ENCODE measurements at regions not wholly inside any gene's neighbourhood (a gene's known extent, or its start where the extent isn't known, plus 50 kb on each side); places are given as distances from the start of the nearest gene placed in this dataset.

- no peaks in the 10 kb centered on the region for H3K36me3 ChIP-seq
- no peaks in the 10 kb centered on the region for H3K4me1 ChIP-seq (ENCODE audit: low read depth)
- no peak overlapping the region for H3K4me3 ChIP-seq
- no peak overlapping the region for H3K27ac ChIP-seq
- H3K9me3 ChIP-seq (ENCODE audit: low read depth), result no peaks in the 10 kb centered on the region
- no peak for TF ChIP-seq CTCF (IDR thresholded peaks at IDR 0.05; ENCODE audit: low read depth, low read length)
- H3K27me3 ChIP-seq, result no peaks in the 10 kb centered on the region
- DNase-seq (ENCODE audit: low read depth in 1 of 2, low spot score in 1 of 2), result peak in 1 of 2 donors; percentile 86
Observed at GRCh38 chr4:128384091-128384520, 96.5 kb upstream of the PGRMC2 start.

DNA sequence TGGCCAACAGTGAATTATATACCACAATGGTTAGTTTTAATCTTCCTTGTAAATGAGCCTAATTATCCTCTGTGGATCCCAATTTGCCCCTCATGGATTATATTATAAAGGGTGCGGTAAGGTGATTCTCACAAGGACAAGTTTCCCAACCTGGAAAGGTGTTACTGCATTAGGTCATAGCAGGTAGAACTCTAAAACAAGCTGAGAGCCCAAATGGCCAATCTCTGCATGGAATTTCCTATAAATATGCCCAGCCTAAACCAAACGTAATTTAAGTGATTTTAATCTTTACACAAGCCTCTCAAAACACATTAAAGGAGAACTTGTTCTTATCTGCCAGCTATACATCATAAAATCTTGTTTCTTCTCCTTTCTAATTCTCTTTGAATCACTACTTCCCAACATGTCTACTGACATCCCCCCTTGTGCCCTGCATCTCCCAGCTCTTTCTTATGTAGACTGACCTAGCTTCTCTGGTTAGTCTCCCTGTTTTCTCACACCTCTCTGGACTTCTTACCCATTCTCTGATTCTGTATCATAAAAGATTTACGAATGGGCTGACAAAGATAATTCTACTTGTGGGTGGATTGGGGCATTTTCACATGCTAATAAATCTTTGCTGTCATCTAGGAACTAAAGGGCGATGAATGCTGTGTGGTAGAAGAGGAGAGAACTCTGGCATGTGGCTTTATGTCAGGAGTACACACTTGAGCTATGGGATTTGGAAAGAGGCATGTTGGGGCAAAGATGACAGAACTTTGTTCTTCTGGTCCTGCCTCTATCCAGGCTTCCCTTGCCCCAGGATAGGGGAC, 94.3 kb upstream of the PGRMC2 start:
- H3K27me3 ChIP-seq, result no peaks in the 10 kb centered on the region
- no peak overlapping the region for H3K4me3 ChIP-seq
- no peaks in the 10 kb centered on the region for H3K4me1 ChIP-seq (ENCODE audit: low read depth)
- H3K9me3 ChIP-seq (ENCODE audit: low read depth), result no peaks in the 10 kb centered on the region
- no peak for TF ChIP-seq CTCF (IDR thresholded peaks at IDR 0.05; ENCODE audit: low read depth, low read length)
- no peaks in the 10 kb centered on the region for H3K36me3 ChIP-seq
- no peak overlapping the region for H3K27ac ChIP-seq
- no peak for DNase-seq (ENCODE audit: low read depth in 1 of 2, low spot score in 1 of 2)

- Histone ChIP-seq H3K4me3 (no peak overlapping the region), H3K27me3 (no peaks in the 10 kb centered on the region), H3K27ac (no peak overlapping the region), H3K4me1 (ENCODE audit: low read depth) (no peaks in the 10 kb centered on the region), H3K9me3 (ENCODE audit: low read depth) (no peaks in the 10 kb centered on the region), H3K36me3 (no peaks in the 10 kb centered on the region)
- no peak for DNase-seq (ENCODE audit: low read depth in 1 of 2, low spot score in 1 of 2)
- no peak for TF ChIP-seq CTCF (IDR thresholded peaks at IDR 0.05; ENCODE audit: low read depth, low read length)
Observed at GRCh38 chr4:128380306-128380705, 92.7 kb upstream of the PGRMC2 start.

- no peaks in the 10 kb centered on the region for H3K36me3 ChIP-seq
- no peak overlapping the region for H3K4me3 ChIP-seq
- no peaks in the 10 kb centered on the region for H3K27me3 ChIP-seq
- H3K9me3 ChIP-seq (ENCODE audit: low read depth), result no peaks in the 10 kb centered on the region
- TF ChIP-seq CTCF (IDR thresholded peaks at IDR 0.05; ENCODE audit: low read depth, low read length), result peak; percentile 68
- DNase-seq (ENCODE audit: low read depth in 1 of 2, low spot score in 1 of 2), result peak; percentile 38 to 61
- H3K4me1 ChIP-seq (ENCODE audit: low read depth), result no peaks in the 10 kb centered on the region
- no peak overlapping the region for H3K27ac ChIP-seq
Observed at GRCh38 chr4:128379860-128380259, 92.2 kb upstream of the PGRMC2 start.

DNA sequence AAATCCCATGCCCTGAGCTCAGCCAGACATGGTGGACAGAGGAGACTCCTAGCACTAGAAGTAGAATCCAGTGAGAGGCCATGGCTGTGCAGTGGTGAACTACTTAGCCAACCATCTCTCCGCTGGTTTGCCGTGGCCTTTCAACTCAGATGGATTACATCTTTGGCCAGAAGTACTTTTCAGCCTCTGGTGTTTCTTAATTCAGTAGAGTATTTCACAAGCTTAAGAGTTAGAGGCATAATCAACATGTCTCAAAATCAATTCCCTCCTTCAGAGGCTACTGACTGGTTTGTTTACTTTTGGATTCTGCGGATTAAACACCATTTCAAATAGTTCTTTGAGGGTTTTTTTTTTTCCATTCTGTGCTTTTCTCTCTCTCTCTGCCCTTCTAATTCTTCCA, 91.1 kb upstream of the PGRMC2 start:
- no peak for DNase-seq (ENCODE audit: low read depth in 1 of 2, low spot score in 1 of 2)
- Histone ChIP-seq H3K27me3 (no peaks in the 10 kb centered on the region), H3K36me3 (no peaks in the 10 kb centered on the region), H3K9me3 (ENCODE audit: low read depth) (no peaks in the 10 kb centered on the region), H3K4me1 (ENCODE audit: low read depth) (no peaks in the 10 kb centered on the region), H3K27ac (no peak overlapping the region), H3K4me3 (no peak overlapping the region)
- TF ChIP-seq CTCF (IDR thresholded peaks at IDR 0.05; ENCODE audit: low read depth, low read length), result no peak
